ENCODE measurements at regions not wholly inside any gene's neighbourhood (a gene's known extent, or its start where the extent isn't known, plus 50 kb on each side); places are given as distances from the start of the nearest gene placed in this dataset.
"Not testable (repeated sequence)": the region's sequence is repeated elsewhere in the genome, so short reads cannot be mapped to it uniquely, and the experiment has no call there.

- DNase-seq, result no peak
Observed at GRCh38 chr3:74036102-74036501, 411.4 kb upstream of the PDZRN3 start.

- DNase-seq, result no peak
Observed at GRCh38 chr3:74033806-74034205, 409.1 kb upstream of the PDZRN3 start.

- no peak for DNase-seq
Observed at GRCh38 chr3:74033381-74033780, 408.6 kb upstream of the PDZRN3 start.

DNA sequence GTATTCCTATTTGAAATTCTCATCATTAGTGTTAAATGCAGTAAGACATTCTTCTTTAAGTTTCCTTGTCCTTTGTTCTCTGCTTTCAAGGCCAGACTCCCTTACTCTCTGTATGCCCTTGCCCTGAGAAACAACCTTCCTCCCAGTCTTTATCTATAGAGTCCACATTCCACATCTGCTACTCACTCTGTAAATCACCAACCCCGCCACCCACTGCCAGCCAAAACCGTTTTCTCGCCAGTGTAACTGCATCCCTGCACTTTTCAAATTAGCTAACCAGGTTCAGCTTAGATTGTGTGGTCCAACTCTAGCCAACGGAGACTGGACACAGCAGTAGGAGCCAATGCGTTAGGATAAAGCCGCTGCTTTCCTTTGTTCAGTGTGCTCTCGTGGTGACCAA is 402.4 kb upstream of the PDZRN3 start:
- no peak for DNase-seq

- no peak for DNase-seq
Observed at GRCh38 chr3:74023395-74023794, 398.7 kb upstream of the PDZRN3 start.

DNA sequence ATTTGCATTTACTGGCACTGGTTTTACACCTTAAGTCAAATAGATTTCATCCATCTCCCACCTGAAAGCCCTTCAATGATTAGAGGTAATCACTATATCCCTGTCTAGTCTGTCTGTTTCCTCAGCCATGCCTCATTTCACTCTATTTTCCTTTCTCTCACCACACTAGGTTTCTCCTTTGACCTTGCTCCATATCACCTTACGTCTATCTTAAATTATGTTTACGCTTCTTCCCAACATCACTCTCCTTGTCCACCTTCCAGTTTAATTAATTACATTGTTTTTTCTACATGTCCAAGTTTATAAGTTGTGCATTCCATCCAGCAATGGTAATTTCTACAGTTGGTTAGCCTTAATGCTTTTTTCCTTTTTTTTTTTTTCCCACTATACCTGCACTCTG is 396.7 kb upstream of the PDZRN3 start:
- no peak for DNase-seq

DNA sequence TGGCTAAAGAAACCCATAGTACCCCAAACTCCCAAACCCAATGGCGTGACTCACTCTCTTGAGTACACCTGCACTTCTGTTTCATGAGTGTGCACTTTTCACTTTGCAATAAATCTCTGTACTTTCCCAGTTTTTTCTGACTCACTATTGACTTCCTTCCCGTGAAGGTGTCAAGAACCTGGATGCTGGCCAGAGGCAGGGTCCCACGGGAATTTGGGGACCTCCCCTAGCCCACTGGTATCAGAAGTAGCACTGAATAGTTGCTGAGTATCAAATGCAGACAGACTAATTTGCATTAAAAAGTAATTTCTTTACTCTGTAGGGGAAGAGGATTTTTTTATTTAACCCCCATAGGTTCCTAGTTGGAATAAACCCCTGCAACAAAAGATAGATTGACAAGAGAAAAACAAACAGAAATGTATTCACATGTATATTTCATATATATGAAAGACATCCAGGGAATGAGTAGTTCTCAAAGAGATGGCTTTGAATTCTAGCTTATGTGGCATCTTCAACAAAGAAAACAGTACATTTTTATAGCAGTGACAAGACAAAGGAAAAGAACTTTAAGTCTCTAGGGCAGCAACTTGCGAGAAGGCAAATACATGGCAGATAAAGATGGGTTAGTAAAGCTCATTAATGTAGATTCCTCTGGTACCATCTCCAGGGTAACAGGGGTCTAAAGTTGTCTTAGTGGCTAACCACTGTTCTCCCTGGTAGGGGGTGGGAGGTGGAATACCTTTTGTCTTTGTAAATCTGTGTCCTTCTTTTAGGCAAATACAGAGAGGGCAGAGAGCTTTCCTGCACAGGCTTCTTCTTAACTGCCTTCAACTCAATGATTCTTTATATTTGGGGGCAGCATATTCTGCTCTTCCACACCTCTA is 385.5 kb upstream of the PDZRN3 start:
- no peak for DNase-seq

GRCh38 chr3:74004386-74004785 is 379.6 kb upstream of the PDZRN3 start:
- no peak for DNase-seq

DNA sequence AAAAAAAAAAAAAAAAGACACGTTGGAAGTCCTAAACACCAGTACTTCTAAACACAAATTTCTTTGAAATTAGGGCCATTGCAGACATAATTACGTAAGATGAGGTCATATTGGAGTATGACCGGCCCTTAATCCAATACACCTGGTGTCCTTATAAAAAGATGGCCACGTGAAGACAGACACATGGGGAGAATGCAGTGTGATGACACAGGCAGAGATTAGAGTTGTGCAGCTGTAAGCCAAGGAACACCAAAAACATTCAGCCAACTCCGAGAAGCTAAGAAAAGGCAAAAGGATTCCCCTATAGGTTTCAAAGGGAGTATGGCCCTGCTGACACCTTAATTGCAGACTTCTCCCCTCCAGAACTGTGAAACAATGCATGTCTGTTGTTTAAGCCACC is 379.0 kb upstream of the PDZRN3 start:
- no peak for DNase-seq

DNA sequence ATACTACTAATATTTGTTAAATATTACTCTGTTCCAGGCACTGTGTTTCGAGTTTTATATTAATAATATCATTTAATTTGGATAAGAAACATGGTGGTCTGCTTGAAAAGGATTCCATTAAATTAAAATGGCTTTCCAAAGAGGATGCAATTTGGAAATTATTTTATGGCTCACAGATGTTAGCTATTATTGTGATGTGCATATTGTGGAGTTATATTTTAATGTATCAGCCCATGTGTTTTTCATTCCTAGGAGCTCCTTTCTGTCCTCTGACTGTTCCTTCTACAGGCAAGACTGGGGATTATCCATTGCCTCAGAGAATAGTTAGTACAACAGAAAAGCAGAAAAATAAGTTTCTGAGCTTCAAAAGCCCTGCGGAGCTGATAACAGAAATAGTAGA is 376.7 kb upstream of the PDZRN3 start:
- no peak for DNase-seq

- no peak for DNase-seq
Observed at GRCh38 chr3:74000725-74001124, 376.0 kb upstream of the PDZRN3 start.

DNA sequence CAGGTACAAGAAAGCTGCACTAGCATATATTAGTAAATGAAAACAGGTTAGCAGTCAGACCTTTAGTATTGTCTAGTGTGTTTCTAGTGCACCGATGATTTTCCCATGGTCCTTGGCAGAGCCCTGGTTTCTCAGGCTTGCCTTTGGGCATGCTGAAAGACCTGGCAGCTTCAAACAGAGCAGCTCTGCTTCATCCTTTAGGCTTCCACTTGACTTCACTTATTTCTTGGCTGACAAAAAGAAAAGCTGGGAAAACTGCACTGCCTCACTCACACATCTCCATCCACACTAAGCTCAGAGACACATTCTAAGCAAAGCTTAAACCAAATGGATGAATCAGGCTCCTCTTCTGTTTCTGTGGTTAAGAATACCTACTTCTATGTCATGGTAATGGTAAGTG is 374.8 kb upstream of the PDZRN3 start:
- DNase-seq, result no peak

DNA sequence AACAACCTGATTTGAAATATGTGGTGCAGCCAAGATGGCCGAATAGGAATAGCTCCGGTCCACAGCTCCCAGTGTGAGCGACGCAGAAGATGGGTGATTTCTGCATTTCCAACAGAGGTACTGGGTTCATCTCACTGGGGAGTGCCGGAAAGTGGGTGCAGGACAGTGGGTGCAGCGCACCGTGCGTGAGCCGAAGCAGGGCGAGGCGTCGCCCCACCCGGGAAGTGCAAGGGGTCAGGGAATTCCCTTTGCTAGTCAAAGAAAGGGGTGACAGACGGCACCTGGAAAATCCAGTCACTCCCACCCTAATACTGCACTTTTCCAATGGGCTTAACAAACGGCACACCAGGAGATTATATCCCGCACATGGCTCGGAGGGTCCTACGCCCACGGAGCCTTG is 365.9 kb upstream of the PDZRN3 start:
- DNase-seq, result not testable (repeated sequence)

GRCh38 chr3:73966733-73967132 is 342.0 kb upstream of the PDZRN3 start:
- no peak for DNase-seq

DNA sequence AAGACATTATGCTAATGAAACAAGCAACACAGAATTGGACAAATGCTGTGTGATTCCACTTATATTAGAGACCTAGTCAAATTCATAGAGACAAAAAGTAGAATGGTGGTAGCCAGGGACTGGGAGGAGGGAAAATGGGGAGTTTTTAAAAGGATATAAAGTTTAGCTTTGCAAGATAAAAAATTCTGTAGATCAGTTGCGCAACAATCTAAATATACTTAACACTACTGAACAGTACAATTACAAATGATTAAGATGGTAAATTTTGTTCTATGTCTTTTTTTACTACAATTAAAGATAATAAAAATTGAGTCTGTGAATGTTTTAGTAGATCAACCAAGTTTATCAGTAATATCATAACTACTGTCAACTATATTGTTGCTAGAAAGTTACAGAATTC is 340.1 kb upstream of the PDZRN3 start:
- DNase-seq, result no peak

DNA sequence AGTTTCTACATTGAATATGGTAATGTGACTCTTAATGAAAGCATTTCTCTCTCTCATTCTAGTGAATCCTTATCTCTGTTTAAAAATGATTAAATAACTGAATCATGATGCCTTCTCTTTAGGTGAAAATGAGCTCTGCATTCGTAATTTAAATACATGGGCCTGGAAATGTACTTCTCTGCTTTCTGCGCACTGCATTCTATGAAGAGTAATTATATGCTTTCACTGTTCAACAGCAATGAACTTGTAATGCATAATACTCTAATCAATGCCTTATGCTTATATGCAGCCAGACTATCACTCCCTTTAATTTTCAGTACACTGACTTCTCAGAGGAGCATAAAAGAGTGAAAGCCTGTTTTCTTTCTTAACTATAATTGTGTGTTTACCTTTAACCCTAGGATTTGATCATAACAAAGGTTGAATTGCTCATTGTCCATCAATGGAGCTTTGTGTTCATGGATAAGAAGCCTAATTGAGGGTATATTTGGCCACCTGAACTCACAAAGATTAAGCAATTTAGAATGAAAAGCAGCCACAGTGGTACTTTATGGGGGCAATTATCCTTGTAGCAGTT is 330.8 kb upstream of the PDZRN3 start:
- no peak for DNase-seq

DNA sequence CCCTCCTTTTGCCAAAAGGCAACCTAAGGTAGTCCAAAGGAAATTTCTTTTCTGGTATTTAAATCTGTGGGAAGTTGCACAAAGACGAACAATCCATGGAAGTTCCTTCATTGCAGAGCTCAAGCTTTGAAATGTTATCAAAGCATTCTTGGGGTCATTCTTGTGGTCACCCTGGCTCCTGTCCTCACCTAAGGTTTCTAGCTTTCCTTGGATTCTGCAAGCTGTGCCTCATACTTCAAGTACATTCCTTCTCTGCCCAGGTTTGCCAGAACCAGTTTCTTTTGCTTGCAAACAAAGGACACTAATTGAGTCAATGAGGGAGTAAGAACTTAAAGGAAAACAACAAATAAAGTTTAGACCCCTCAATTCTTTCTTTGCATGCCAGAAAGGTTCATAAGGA is 329.8 kb upstream of the PDZRN3 start:
- DNase-seq, result no peak

- no peak for DNase-seq
Observed at GRCh38 chr3:73952781-73953180, 328.0 kb upstream of the PDZRN3 start.

GRCh38 chr3:73950865-73951558 is 326.3 kb upstream of the PDZRN3 start:
- DNase-seq, result no peak

GRCh38 chr3:73945541-73945940 is 320.8 kb upstream of the PDZRN3 start:
- DNase-seq, result no peak

GRCh38 chr3:73939985-73940384 is 315.2 kb upstream of the PDZRN3 start:
- no peak for DNase-seq

GRCh38 chr3:73933585-73933984 is 308.8 kb upstream of the PDZRN3 start:
- DNase-seq, result no peak

- no peak for DNase-seq
Observed at GRCh38 chr3:73927203-73927570, 302.4 kb upstream of the PDZRN3 start.
